ENCODE measurements at regions not wholly inside any gene's neighbourhood (a gene's known extent, or its start where the extent isn't known, plus 50 kb on each side); places are given as distances from the start of the nearest gene placed in this dataset.

- TF ChIP-seq CTCF (conservative IDR thresholded peaks at IDR 0.05), result no peak
- no peak for TF ChIP-seq ZFX (IDR thresholded peaks at IDR 0.05)
Measured at GRCh38 chr6:145373826-145374225, 361.5 kb downstream of the EPM2A start.

Data from C4-2B (cell line).